NCI-H524 treated with DMSO at 0.1 percent for 48 hours (cell line): ENCODE measurements at regions not wholly inside any gene's neighbourhood (a gene's known extent, or its start where the extent isn't known, plus 50 kb on each side); places are given as distances from the start of the nearest gene placed in this dataset.
"Not testable (repeated sequence)": the region's sequence is repeated elsewhere in the genome, so short reads cannot be mapped to it uniquely, and the experiment has no call there.

Source experiments
- DNase-seq: peaks from one replicate; lab custom pipeline; 2025; lab: John Stamatoyannopoulos, UW

- DNase-seq, result no peak
These were observed 127.4 kb upstream of the SLC8A1 start for GRCh38 chr2:40579247-40579646.

GRCh38 chr2:40584432-40584831, 132.5 kb upstream of the SLC8A1 start:
- DNase-seq, result no peak

GRCh38 chr2:40591774-40592173, 139.9 kb upstream of the SLC8A1 start:
- DNase-seq, result no peak

GRCh38 chr2:40592218-40592617, 140.3 kb upstream of the SLC8A1 start:
- no peak for DNase-seq

GRCh38 chr2:40606862-40607261, 155.0 kb upstream of the SLC8A1 start:
- DNase-seq, result no peak

- DNase-seq, result no peak
These were observed 159.3 kb upstream of the SLC8A1 start for GRCh38 chr2:40611196-40611595.

GRCh38 chr2:40625849-40626248, 174.0 kb upstream of the SLC8A1 start:
- DNase-seq, result no peak

GRCh38 chr2:40628556-40628955, 176.7 kb upstream of the SLC8A1 start:
- no peak for DNase-seq

GRCh38 chr2:40629768-40630434, 178.0 kb upstream of the SLC8A1 start:
- no peak for DNase-seq

GRCh38 chr2:40639320-40639719, 187.4 kb upstream of the SLC8A1 start:
- no peak for DNase-seq

GRCh38 chr2:40642237-40642636, 190.3 kb upstream of the SLC8A1 start:
- DNase-seq, result no peak

GRCh38 chr2:40642726-40643125, 190.8 kb upstream of the SLC8A1 start:
- DNase-seq, result no peak

GRCh38 chr2:40646642-40647041, 194.8 kb upstream of the SLC8A1 start:
- DNase-seq, result no peak

GRCh38 chr2:40652155-40652554, 200.3 kb upstream of the SLC8A1 start:
- DNase-seq, result no peak

- DNase-seq, result no peak
These were observed 201.9 kb upstream of the SLC8A1 start for GRCh38 chr2:40653829-40654228.

GRCh38 chr2:40654346-40654745, 202.5 kb upstream of the SLC8A1 start:
- no peak for DNase-seq

GRCh38 chr2:40658941-40659340, 207.1 kb upstream of the SLC8A1 start:
- DNase-seq, result no peak

- DNase-seq, result no peak
These were observed 213.8 kb upstream of the SLC8A1 start for GRCh38 chr2:40665493-40666232.

GRCh38 chr2:40666398-40666797, 214.5 kb upstream of the SLC8A1 start:
- no peak for DNase-seq

- DNase-seq, result no peak
These were observed 216.5 kb upstream of the SLC8A1 start for GRCh38 chr2:40668425-40668824.

- not testable (repeated sequence) for DNase-seq
These were observed 224.4 kb upstream of the SLC8A1 start for GRCh38 chr2:40676134-40676790.

GRCh38 chr2:40680547-40680946, 228.7 kb upstream of the SLC8A1 start:
- DNase-seq, result no peak

- no peak for DNase-seq
These were observed 238.1 kb upstream of the SLC8A1 start for GRCh38 chr2:40690036-40690435.
